ENCODE measurements at regions not wholly inside any gene's neighbourhood (a gene's known extent, or its start where the extent isn't known, plus 50 kb on each side); places are given as distances from the start of the nearest gene placed in this dataset.

DNA sequence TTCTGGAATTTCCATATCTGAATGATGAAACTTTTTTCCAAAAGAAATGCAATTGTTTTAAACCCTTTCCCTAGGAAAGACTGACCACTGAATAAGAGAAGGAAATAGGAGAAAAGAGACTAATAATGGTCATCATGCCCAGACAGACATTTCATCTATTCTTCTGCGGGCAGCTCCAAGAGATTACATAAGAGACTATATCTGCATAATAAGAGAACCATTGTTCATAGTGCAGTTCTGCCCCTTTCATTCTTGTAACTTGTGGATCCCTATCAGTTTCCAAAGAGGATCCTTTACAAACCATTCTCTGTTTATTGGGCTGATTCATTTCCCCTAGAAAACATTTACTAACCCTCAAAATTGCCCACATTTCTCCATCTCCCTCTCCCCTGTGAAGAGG, 197.8 kb downstream of the FSCB start:
- DNase-seq (ENCODE audit: extremely low read depth in 1 of 2, low read depth in 1 of 2), result no peak

DNA sequence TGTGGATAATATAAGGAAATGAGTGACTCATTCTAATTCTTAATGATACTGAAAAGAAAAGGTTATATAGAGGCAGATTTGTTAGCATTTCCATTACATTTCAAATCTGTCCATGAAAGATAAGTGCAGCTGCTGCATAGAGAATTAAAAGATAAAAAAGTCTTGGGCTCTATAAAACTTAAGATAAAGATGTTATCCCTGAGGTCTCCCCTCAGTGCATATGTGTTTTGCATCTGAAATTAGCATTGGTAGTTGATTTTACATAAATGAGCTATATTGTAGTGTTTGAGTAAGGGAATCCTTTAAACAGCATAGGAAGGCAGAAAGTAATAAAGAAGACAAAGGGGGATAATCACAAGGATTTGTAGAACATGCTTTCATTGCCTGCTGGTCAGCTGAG, 206.2 kb downstream of the FSCB start:
- DNase-seq (ENCODE audit: extremely low read depth in 1 of 2, low read depth in 1 of 2), result no peak

GRCh38 chr14:44297437-44297836, 209.6 kb downstream of the FSCB start:
- DNase-seq (ENCODE audit: extremely low read depth in 1 of 2, low read depth in 1 of 2), result no peak

DNA sequence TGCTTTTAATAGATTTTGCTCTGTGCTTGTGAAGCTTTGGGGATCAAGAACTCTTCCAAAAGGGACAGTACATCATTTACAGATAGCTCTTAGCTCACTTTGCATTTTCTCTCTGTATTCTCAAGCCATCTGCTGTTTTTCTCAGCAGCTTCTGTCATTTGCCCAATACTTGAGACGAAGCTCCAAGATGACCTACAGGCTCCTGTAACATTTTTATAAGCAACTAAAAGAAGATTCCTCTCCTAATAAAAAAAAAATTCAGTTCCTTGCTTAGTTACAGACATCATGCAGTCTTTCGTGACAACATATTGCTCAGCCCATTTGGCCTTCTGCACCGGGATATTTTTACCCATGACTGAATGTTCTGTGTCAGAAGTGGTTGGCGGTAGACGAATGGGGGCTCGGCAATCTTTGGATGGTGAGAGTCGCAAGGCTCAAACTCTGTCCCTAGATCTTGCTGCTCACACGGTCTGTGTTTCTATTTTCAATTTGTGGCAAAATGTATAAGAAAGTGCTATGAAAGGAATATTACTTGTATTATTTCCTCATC, 215.6 kb downstream of the FSCB start:
- no peak for DNase-seq (ENCODE audit: extremely low read depth in 1 of 2, low read depth in 1 of 2)

- DNase-seq (ENCODE audit: extremely low read depth in 1 of 2, low read depth in 1 of 2), result no peak
These were observed 219.2 kb downstream of the FSCB start for GRCh38 chr14:44287858-44288257.

DNA sequence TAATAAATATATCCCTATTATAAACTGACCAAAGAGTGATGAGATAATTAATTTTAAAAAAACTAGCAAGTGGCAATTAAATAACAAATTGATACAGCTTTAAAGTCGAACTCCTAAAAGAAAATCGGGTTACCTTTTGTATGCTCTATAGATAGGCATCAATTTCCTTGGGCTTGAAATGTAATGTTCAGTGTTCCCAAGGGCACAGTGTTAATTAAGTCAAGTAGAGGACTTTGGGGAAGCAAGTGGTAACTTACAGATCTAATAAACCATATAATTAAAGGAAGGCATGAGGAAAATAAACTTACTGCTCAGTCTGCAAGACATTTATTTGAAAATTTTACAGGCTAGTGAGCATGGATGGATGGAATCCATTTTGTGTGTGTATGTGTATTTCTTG, 220.9 kb downstream of the FSCB start:
- no peak for DNase-seq (ENCODE audit: extremely low read depth in 1 of 2, low read depth in 1 of 2)

GRCh38 chr14:44283836-44284235, 223.2 kb downstream of the FSCB start:
- DNase-seq (ENCODE audit: extremely low read depth in 1 of 2, low read depth in 1 of 2), result no peak

GRCh38 chr14:44279357-44279756, 227.7 kb downstream of the FSCB start:
- DNase-seq (ENCODE audit: extremely low read depth in 1 of 2, low read depth in 1 of 2), result no peak

DNA sequence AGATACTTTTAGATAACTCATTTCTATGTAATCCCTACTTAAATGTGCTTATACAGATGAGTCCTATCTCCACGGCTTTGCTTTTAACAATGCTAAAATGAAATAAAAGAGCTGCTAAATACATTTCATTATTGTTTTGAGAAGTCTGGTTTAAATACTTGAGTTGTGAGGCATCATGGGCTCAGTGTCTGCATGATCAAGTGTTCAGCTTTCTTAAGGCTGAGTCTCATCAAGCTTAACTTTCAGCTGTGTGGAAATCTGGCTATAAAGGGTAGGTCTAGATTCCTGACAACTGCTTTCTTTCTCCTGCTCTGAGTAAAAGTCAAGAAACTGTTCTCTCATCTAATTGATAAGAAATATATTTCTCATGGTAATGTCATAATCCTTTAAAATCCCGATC, 235.4 kb downstream of the FSCB start:
- no peak for DNase-seq (ENCODE audit: extremely low read depth in 1 of 2, low read depth in 1 of 2)

- DNase-seq (ENCODE audit: extremely low read depth in 1 of 2, low read depth in 1 of 2), result no peak
These were observed 236.1 kb downstream of the FSCB start for GRCh38 chr14:44271006-44271405.

- DNase-seq (ENCODE audit: extremely low read depth in 1 of 2, low read depth in 1 of 2), result no peak
These were observed 241.8 kb downstream of the FSCB start for GRCh38 chr14:44265246-44265645.

GRCh38 chr14:44215660-44216059, 291.4 kb downstream of the FSCB start:
- DNase-seq (ENCODE audit: extremely low read depth in 1 of 2, low read depth in 1 of 2), result no peak

DNA sequence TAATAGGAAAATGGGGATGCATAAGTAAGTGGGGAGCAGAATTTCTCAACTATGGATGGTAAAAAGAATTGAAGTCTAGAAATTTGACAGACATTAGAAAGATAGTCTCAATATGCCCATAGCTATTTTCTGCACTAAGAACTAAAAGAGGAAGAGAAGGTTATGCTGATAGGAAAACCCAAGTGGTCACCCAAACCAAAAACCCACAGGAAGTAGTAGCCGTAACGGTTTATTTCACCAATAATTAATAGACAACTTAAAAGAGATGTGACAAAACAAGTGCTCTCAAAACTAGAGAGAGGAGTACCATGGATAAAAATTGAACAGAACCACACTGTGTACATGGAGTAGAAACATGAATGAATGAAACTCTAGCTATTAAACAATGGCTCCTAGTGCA, 295.4 kb downstream of the FSCB start:
- no peak for DNase-seq (ENCODE audit: extremely low read depth in 1 of 2, low read depth in 1 of 2)

DNA sequence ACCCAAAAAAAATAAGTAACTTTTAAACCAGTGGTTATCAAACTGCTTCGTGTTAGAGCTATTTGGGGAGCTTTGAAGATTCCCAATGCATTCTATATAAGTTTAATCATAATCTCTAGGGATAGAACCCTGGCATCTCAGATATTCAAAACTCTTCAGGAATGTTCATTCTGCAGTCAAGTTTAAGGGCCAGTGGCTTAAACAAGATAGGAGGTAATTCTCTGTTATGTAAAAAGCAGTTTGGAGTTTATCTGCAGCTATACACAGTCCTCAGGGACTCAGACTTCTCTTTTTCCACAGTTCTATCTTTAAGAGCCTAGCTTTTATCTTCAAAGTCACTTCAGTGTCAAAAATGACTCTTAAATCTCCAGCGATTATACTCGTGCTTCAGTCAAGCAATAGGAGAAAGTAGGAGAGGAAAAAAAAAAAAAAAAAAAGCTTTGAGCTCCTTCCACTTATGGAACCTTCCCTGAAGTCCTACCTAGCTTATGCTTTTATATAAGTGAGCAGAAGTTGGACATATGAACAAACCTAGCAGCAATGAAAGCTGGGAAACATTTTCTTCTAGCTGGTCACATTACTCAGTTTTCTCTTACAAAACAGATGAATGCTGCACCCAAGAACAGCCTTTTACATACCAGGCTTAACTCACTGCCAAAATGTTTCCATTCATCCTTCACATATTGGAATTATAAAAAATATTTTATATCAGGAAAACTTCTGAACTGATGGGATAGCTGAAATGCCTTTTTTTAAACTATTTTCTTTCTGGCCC, 302.8 kb downstream of the FSCB start:
- DNase-seq (ENCODE audit: extremely low read depth in 1 of 2, low read depth in 1 of 2), result no peak

DNA sequence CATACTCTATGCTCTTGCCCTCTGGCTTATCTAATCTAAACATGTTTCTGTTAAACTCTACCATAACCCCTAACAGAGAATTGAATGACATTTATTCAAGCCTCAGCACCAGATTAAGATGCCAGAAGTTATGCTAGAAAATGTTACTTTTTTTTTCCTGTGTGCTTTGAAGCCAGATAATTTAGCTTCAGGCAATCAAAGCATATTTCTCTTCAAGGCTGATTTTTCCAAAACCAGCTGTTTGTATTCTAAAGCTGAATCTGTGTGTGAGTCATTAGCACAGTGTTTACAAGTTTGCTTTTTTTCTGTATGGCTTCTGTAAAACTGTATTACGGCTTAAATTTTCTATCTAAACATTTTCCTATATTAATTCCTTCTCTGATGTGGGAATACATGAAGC, 326.1 kb downstream of the FSCB start:
- no peak for DNase-seq (ENCODE audit: extremely low read depth in 1 of 2, low read depth in 1 of 2)

DNA sequence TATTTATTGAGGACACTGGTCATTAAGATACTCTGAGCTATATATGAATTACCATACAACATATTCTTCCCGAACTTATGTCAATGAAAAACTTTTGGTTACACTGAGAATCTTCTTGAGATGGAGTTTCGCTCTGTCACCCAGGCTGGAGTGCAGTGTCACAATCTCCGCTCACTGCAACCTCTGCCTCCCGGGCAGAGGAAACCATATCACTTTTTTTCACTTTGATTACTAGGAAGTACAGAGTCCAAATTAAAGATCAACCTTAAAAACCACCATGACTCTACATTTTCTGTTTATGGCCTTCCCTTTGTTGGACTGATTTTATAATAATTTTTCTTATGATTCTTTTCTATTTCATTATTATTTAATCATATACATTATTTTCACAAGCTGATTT, 336.5 kb downstream of the FSCB start:
- no peak for DNase-seq (ENCODE audit: extremely low read depth in 1 of 2, low read depth in 1 of 2)

GRCh38 chr14:44170101-44170500, 337.0 kb downstream of the FSCB start:
- DNase-seq (ENCODE audit: extremely low read depth in 1 of 2, low read depth in 1 of 2), result no peak

DNA sequence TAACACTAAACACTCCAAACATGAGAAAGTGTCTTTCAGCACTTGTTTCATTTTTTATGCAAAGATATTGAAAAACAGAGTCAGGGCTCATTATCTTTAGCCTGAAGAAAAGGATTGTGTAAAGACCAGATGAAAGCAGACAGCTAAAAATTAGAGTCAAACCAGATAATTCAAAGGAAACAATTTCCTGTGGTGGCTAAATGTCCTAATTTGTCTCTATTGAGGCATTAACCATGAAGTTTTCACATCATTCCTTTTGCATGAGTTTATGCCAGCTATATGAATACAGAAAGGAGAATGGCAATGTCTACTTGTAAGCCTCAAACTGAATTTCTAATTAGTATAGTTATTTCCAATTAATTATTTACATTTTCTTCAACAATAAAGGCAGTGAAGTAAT, 338.5 kb downstream of the FSCB start:
- no peak for DNase-seq (ENCODE audit: extremely low read depth in 1 of 2, low read depth in 1 of 2)

GRCh38 chr14:44166611-44167010, 340.5 kb downstream of the FSCB start:
- DNase-seq (ENCODE audit: extremely low read depth in 1 of 2, low read depth in 1 of 2), result no peak

DNA sequence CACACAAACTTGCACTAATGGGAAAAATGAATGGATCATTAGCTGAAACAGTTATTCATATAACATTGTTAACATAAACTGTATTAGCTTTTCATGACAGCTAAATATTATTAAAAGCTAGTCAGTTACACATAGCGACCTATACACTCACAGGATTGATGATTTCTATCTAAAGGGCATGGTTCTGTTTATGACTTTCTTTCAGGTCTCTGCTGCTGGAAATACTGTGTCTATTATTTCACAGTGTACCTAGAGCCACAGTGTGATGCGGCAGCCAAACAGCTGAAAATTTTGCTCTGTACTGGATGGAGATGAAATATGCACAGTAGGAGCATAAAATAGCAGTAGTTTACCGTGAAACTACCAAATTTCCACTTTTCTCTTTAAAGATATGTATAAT, 341.1 kb downstream of the FSCB start:
- no peak for DNase-seq (ENCODE audit: extremely low read depth in 1 of 2, low read depth in 1 of 2)

- DNase-seq (ENCODE audit: extremely low read depth in 1 of 2, low read depth in 1 of 2), result no peak
These were observed 341.8 kb downstream of the FSCB start for GRCh38 chr14:44165286-44165685.

- no peak for DNase-seq (ENCODE audit: extremely low read depth in 1 of 2, low read depth in 1 of 2)
These were observed 343.1 kb downstream of the FSCB start for GRCh38 chr14:44163946-44164345.

GRCh38 chr14:44162197-44162596, 344.9 kb downstream of the FSCB start:
- DNase-seq (ENCODE audit: extremely low read depth in 1 of 2, low read depth in 1 of 2), result no peak
